Natural killer cell (primary cell): ENCODE measurements at regions not wholly inside any gene's neighbourhood (a gene's known extent, or its start where the extent isn't known, plus 50 kb on each side); places are given as distances from the start of the nearest gene placed in this dataset.

Experiments used
- ATAC-seq, 3 donors: fragments of 150-1000 bp in 2 of 3; fragments of 200-7000 bp in 1 of 3; cut with Tn5 transposase; 1 replicate in 1 of 3; 2 replicates in 2 of 3; pipeline ENCODE4 v1.10.0; 2021; ENCODE audit warnings: mild to moderate bottlenecking in 2 of 3, moderate library complexity in 2 of 3
- DNase-seq, 2 donors: peaks; one replicate each; pipeline versions ENCODE4 v3.0.0 to v3.0.0-alpha.2; 2013 to 2021; ENCODE audit warnings: mixed read lengths in 1 of 2
- H3K27ac ChIP-seq: one replicate; pipeline ENCODE4 v1.5.1; 2013; ENCODE audit warnings: mild to moderate bottlenecking, low read length
- H3K27me3 ChIP-seq: one replicate; pipeline ENCODE4 v1.6.1; 2013; ENCODE audit warnings: low read length; ENCODE audit not compliant: control insufficient read depth, insufficient read depth
- H3K36me3 ChIP-seq: one replicate; pipeline ENCODE4 v1.6.1; 2013; ENCODE audit warnings: low read length; ENCODE audit not compliant: control insufficient read depth, insufficient read depth
- H3K4me1 ChIP-seq: one replicate; pipeline ENCODE4 v1.6.1; 2013; ENCODE audit warnings: low read length; ENCODE audit not compliant: control insufficient read depth, insufficient read depth
- H3K4me3 ChIP-seq: one replicate; pipeline ENCODE4 v1.5.1; 2013; ENCODE audit warnings: low read length
- H3K9me3 ChIP-seq: one replicate; pipeline ENCODE4 v1.6.1; 2013; ENCODE audit warnings: low read length; ENCODE audit not compliant: control insufficient read depth, insufficient read depth
- H3K27ac Mint-ChIP-seq, 2 donors: one replicate each; pipeline ENCODE4 v1.8.0; 2022; ENCODE audit warnings: mild to moderate bottlenecking in 2 of 2, mixed read lengths in 2 of 2, moderate library complexity in 1 of 2
- H3K27me3 Mint-ChIP-seq, 2 donors: one replicate each; pipeline ENCODE4 v1.8.0; 2022; ENCODE audit warnings: low read depth in 2 of 2, mixed read lengths in 2 of 2
- H3K36me3 Mint-ChIP-seq: one replicate; pipeline ENCODE4 v1.8.0; 2022; ENCODE audit warnings: mixed read lengths
- H3K4me1 Mint-ChIP-seq, 2 donors: one replicate each; pipeline ENCODE4 v1.8.0; 2022; ENCODE audit warnings: mixed read lengths in 2 of 2
- H3K4me3 Mint-ChIP-seq: one replicate; pipeline ENCODE4 v1.8.0; 2022; ENCODE audit warnings: mild to moderate bottlenecking, moderate library complexity, mixed read lengths
- H3K9me3 Mint-ChIP-seq, 2 donors: one replicate each; pipeline ENCODE4 v1.8.0; 2022; ENCODE audit warnings: mixed read lengths in 2 of 2
- CTCF ChIP-seq: fragments of 200-600 bp; IDR thresholded peaks from one replicate; pipeline ENCODE4 v1.8.0; 2022; ENCODE audit warnings: antibody characterized with exemption
- WGBS: methylation state at CpG from one replicate; pipeline ENCODE4 v1.1.7; 2013; ENCODE audit warnings: missing lambda C conversion rate; ENCODE audit not compliant: insufficient coverage; 5-methylcytosine and 5-hydroxymethylcytosine counted together
- intact Hi-C: fragments of 100-400 bp; cut with micrococcal nuclease; formaldehyde crosslinking; loops from one replicate; pipeline ENCODE4 v1.14.2; 2022

DNA sequence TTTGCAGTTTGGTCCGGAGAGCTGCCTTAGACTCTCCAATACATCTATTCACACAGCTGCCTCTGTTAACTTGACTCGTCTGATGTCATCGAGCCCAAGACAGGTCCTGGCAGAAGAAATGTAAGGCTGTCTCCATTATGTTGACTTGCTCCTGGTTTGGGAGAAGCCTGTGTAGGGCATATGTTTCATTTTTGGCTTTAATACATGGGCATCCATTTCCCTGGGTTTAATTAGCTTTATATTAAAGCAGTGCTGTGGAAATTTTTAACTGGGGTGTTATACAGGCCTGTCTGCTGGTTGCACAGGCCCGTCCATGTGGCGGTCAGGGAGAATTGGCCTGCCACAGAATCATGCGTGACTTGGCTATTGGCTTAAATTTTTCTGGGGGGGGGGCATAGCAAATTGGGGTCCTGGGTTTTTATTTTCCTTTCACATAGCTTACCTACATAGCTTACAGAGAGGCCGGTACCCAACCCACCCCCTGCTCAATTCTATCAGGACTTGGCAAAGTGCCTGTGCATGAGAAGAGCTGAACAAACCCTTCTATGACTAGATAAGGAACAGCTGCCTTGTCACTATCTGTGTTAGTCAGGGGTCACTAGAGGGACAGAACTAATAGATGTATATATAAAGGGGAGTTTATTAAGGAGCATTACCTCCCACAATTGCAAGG is 123.5 kb upstream of the WDR1 start:
- Histone ChIP-seq H3K4me3 (no peak overlapping the region), H3K27ac (no peak overlapping the region), H3K27me3 (no peaks in the 10 kb centered on the region), H3K36me3 (no peaks in the 10 kb centered on the region), H3K9me3 (no peaks in the 10 kb centered on the region), H3K4me1 (no peaks in the 10 kb centered on the region)
- no peaks in the 10 kb centered on the region for H3K36me3 Mint-ChIP-seq
- H3K9me3 Mint-ChIP-seq = no peaks in the 10 kb centered on the region
- H3K4me3 Mint-ChIP-seq = no peak overlapping the region
- no peak overlapping the region for H3K27ac Mint-ChIP-seq
- intact Hi-C loops = no loop called here
- no peaks in the 10 kb centered on the region for H3K4me1 Mint-ChIP-seq
- 96% methylated on average over 6 of the region's 7 CpGs for whole genome bisulfite sequencing
- no peak for TF ChIP-seq CTCF
- H3K27me3 Mint-ChIP-seq = peaks cover 12 to 15% of the 10 kb centered on the region in 2 donors
- no peak for DNase-seq
- ATAC-seq = no peak

GRCh38 chr4:10237131-10237530 is 120.5 kb upstream of the WDR1 start:
- Histone ChIP-seq H3K27ac (no peak overlapping the region), H3K9me3 (no peaks in the 10 kb centered on the region), H3K27me3 (no peaks in the 10 kb centered on the region), H3K36me3 (no peaks in the 10 kb centered on the region), H3K4me3 (no peak overlapping the region), H3K4me1 (no peaks in the 10 kb centered on the region)
- DNase-seq = no peak
- Mint-ChIP-seq H3K9me3 (no peaks in the 10 kb centered on the region), H3K27me3 (peaks cover 0 to 19% of the 10 kb centered on the region in 2 donors), H3K4me1 (no peaks in the 10 kb centered on the region), H3K27ac (no peak overlapping the region), H3K4me3 (no peak overlapping the region), H3K36me3 (no peaks in the 10 kb centered on the region)
- intact Hi-C loops = no loop called here
- TF ChIP-seq CTCF = no peak
- ATAC-seq = no peak
- WGBS = 67% methylated on average over 1 of the region's 1 CpG

- no peak overlapping the region for H3K4me3 Mint-ChIP-seq
- H3K4me3 ChIP-seq = no peak overlapping the region
- H3K9me3 Mint-ChIP-seq = no peaks in the 10 kb centered on the region
- H3K27ac ChIP-seq = no peak overlapping the region
- no peaks in the 10 kb centered on the region for H3K4me1 ChIP-seq
- intact Hi-C loops = no loop called here
- H3K4me1 Mint-ChIP-seq = no peaks in the 10 kb centered on the region
- DNase-seq = no peak
- H3K27me3 ChIP-seq = no peaks in the 10 kb centered on the region
- H3K36me3 Mint-ChIP-seq = no peaks in the 10 kb centered on the region
- H3K9me3 ChIP-seq = no peaks in the 10 kb centered on the region
- ATAC-seq = no peak
- no peaks in the 10 kb centered on the region for H3K36me3 ChIP-seq
- no CpG with 5 or more reads among the region's 4 CpGs for WGBS
- TF ChIP-seq CTCF = no peak
- H3K27ac Mint-ChIP-seq = no peak overlapping the region
- peaks cover 0 to 8% of the 10 kb centered on the region in 2 donors for H3K27me3 Mint-ChIP-seq
Observed at GRCh38 chr4:10232114-10232513, 115.5 kb upstream of the WDR1 start.

GRCh38 chr4:10226756-10227155 is 110.2 kb upstream of the WDR1 start:
- no CpG with 5 or more reads among the region's 3 CpGs for WGBS
- Histone ChIP-seq H3K27ac (no peak overlapping the region), H3K27me3 (no peaks in the 10 kb centered on the region), H3K4me3 (no peak overlapping the region), H3K36me3 (no peaks in the 10 kb centered on the region), H3K4me1 (no peaks in the 10 kb centered on the region), H3K9me3 (no peaks in the 10 kb centered on the region)
- ATAC-seq (no peak), DNase-seq (no peak)
- Mint-ChIP-seq H3K9me3 (no peaks in the 10 kb centered on the region), H3K27ac (no peak overlapping the region), H3K4me1 (no peaks in the 10 kb centered on the region), H3K36me3 (no peaks in the 10 kb centered on the region), H3K27me3 (no peaks in the 10 kb centered on the region), H3K4me3 (no peak overlapping the region)
- intact Hi-C loops = no loop called here
- no peak for TF ChIP-seq CTCF
